ENCODE measurements at regions not wholly inside any gene's neighbourhood (a gene's known extent, or its start where the extent isn't known, plus 50 kb on each side); places are given as distances from the start of the nearest gene placed in this dataset.

- ChIA-PET POLR2A (no interaction called here), CTCF (no interaction called here)
- DNase-seq (ENCODE audit: extremely low spot score), result peak; percentile 23
- TF ChIP-seq PKNOX1 (IDR thresholded peaks at IDR 0.05) (peak; percentile 21; the same call in 1 of the 2 replicates), HDGF (IDR thresholded peaks at IDR 0.05; ENCODE audit: borderline replicate concordance) (no peak), SUZ12 (IDR thresholded peaks at IDR 0.05) (no peak), TARDBP (IDR thresholded peaks at IDR 0.05) (no peak), FOXM1 (IDR thresholded peaks at IDR 0.05; ENCODE audit: borderline replicate concordance) (no peak), ZNF384 (IDR thresholded peaks at IDR 0.05) (no peak), FOXA1 (IDR thresholded peaks at IDR 0.05) (no peak), CTBP1 (IDR thresholded peaks at IDR 0.05; ENCODE audit: borderline replicate concordance) (peak; percentile 38; the same call in 1 of the 2 replicates), SP1 (IDR thresholded peaks at IDR 0.05) (no peak)
These were observed 195.6 kb upstream of the GLI3 start for GRCh38 chr7:42432644-42433043.

GRCh38 chr7:42431873-42432272 is 194.9 kb upstream of the GLI3 start:
- ChIA-PET CTCF (no interaction called here), POLR2A (no interaction called here)
- TF ChIP-seq FOXK2 (IDR thresholded peaks at IDR 0.05) (no peak), FOXM1 (IDR thresholded peaks at IDR 0.05; ENCODE audit: borderline replicate concordance) (no peak), ARNT (IDR thresholded peaks at IDR 0.05) (no peak), LEF1 (IDR thresholded peaks at IDR 0.05; ENCODE audit: borderline replicate concordance) (no peak), FOXA1 (IDR thresholded peaks at IDR 0.05) (no peak), SP1 (IDR thresholded peaks at IDR 0.05) (no peak), ZNF384 (IDR thresholded peaks at IDR 0.05) (no peak), L3MBTL2 (conservative IDR thresholded peaks at IDR 0.05) (no peak), CTBP1 (IDR thresholded peaks at IDR 0.05; ENCODE audit: borderline replicate concordance) (no peak), TARDBP (IDR thresholded peaks at IDR 0.05) (no peak), PKNOX1 (IDR thresholded peaks at IDR 0.05) (no peak), ELF4 (IDR thresholded peaks at IDR 0.05) (no peak), SUZ12 (IDR thresholded peaks at IDR 0.05) (no peak), BHLHE40 (IDR thresholded peaks at IDR 0.05; ENCODE audit: borderline replicate concordance) (no peak), NFRKB (IDR thresholded peaks at IDR 0.05) (no peak), HDGF (IDR thresholded peaks at IDR 0.05; ENCODE audit: borderline replicate concordance) (no peak)
- DNase-seq (ENCODE audit: extremely low spot score), result no peak

GRCh38 chr7:42429339-42429738 is 192.3 kb upstream of the GLI3 start:
- CTCF ChIA-PET, result interaction anchor here (1.2 kb wide), 1 partner anchor 528 kb away, joined by 3 read pairs; no protein-coding TSS in a partner anchor
- POLR2A ChIA-PET, result no interaction called here

GRCh38 chr7:42426163-42426562 is 189.2 kb upstream of the GLI3 start:
- ChIA-PET POLR2A (no interaction called here), CTCF (interaction anchor here (0.6 kb wide), 1 partner anchor 164 kb away, joined by 3 read pairs; no protein-coding TSS in a partner anchor)
- no peak for TF ChIP-seq FOXM1 (IDR thresholded peaks at IDR 0.05; ENCODE audit: borderline replicate concordance)
- no peak for TF ChIP-seq HDGF (IDR thresholded peaks at IDR 0.05; ENCODE audit: borderline replicate concordance)
- TF ChIP-seq SUZ12 (IDR thresholded peaks at IDR 0.05), result no peak
- TF ChIP-seq NFRKB (IDR thresholded peaks at IDR 0.05), result no peak
- TF ChIP-seq ARNT (IDR thresholded peaks at IDR 0.05), result no peak
- no peak for TF ChIP-seq CTBP1 (IDR thresholded peaks at IDR 0.05; ENCODE audit: borderline replicate concordance)
- no peak for TF ChIP-seq FOXA1 (IDR thresholded peaks at IDR 0.05)
- no peak for TF ChIP-seq ELF4 (IDR thresholded peaks at IDR 0.05)
- TF ChIP-seq LEF1 (IDR thresholded peaks at IDR 0.05; ENCODE audit: borderline replicate concordance), result no peak
- no peak for TF ChIP-seq TARDBP (IDR thresholded peaks at IDR 0.05)
- TF ChIP-seq PKNOX1 (IDR thresholded peaks at IDR 0.05), result no peak
- DNase-seq (ENCODE audit: extremely low spot score), result no peak

More at GRCh38 chr7:42429339-42429738, 192.3 kb upstream of the GLI3 start:
- no peak for DNase-seq (ENCODE audit: extremely low spot score)
- TF ChIP-seq FOXA1 (IDR thresholded peaks at IDR 0.05) (no peak), L3MBTL2 (conservative IDR thresholded peaks at IDR 0.05) (no peak), ELF4 (IDR thresholded peaks at IDR 0.05) (no peak), ZNF384 (IDR thresholded peaks at IDR 0.05) (no peak), CTBP1 (IDR thresholded peaks at IDR 0.05; ENCODE audit: borderline replicate concordance) (no peak), TARDBP (IDR thresholded peaks at IDR 0.05) (no peak), HDGF (IDR thresholded peaks at IDR 0.05; ENCODE audit: borderline replicate concordance) (no peak), LEF1 (IDR thresholded peaks at IDR 0.05; ENCODE audit: borderline replicate concordance) (no peak)

- CTCF ChIA-PET, result no interaction called here
These were observed 178.0 kb upstream of the GLI3 start for GRCh38 chr7:42414941-42415505.

More at GRCh38 chr7:42414941-42415505, 178.0 kb upstream of the GLI3 start:
- DNase-seq (ENCODE audit: extremely low spot score), result no peak
- TF ChIP-seq FOXA1 (IDR thresholded peaks at IDR 0.05) (no peak), FOXK2 (IDR thresholded peaks at IDR 0.05) (no peak), NFRKB (IDR thresholded peaks at IDR 0.05) (no peak), FOXM1 (IDR thresholded peaks at IDR 0.05; ENCODE audit: borderline replicate concordance) (no peak), LEF1 (IDR thresholded peaks at IDR 0.05; ENCODE audit: borderline replicate concordance) (no peak), CTBP1 (IDR thresholded peaks at IDR 0.05; ENCODE audit: borderline replicate concordance) (no peak), TARDBP (IDR thresholded peaks at IDR 0.05) (no peak), BHLHE40 (IDR thresholded peaks at IDR 0.05; ENCODE audit: borderline replicate concordance) (no peak), HDGF (IDR thresholded peaks at IDR 0.05; ENCODE audit: borderline replicate concordance) (no peak), ELF4 (IDR thresholded peaks at IDR 0.05) (no peak), SP1 (IDR thresholded peaks at IDR 0.05) (no peak), PKNOX1 (IDR thresholded peaks at IDR 0.05) (no peak), L3MBTL2 (conservative IDR thresholded peaks at IDR 0.05) (no peak), ARNT (IDR thresholded peaks at IDR 0.05) (no peak)
- POLR2A ChIA-PET, result no interaction called here

All from HEK293T (cell line).